Lung (tissue), 11 donors: ENCODE measurements at regions not wholly inside any gene's neighbourhood (a gene's known extent, or its start where the extent isn't known, plus 50 kb on each side); places are given as distances from the start of the nearest gene placed in this dataset.

Experiments used
- ATAC-seq: fragments of 200-7000 bp; cut with Tn5 transposase; one replicate; pipeline ENCODE4 v1.9.1; 2020; ENCODE audit warnings: moderate number of reproducible peaks; ENCODE audit not compliant: insufficient read depth, low FRiP score
- DNase-seq, 3 donors: peaks; one replicate each; pipeline ENCODE4 v3.0.0-alpha.2; 2013 to 2017
- H3K27ac ChIP-seq, 2 donors: one replicate each; pipeline ENCODE4 v1.5.1; 2013; ENCODE audit warnings: mild to moderate bottlenecking in 2 of 2, moderate library complexity in 2 of 2, control low read depth in 1 of 2, inconsistent platforms in 1 of 2, low read depth in 1 of 2, low read length in 1 of 2
- H3K27me3 ChIP-seq, 3 donors: one replicate each; pipeline ENCODE4 v1.5.1; 2013; ENCODE audit warnings: low read length in 2 of 3; ENCODE audit not compliant: control insufficient read depth in 3 of 3, insufficient read depth in 3 of 3
- H3K36me3 ChIP-seq, 4 donors: one replicate each; pipeline ENCODE4 v1.5.1; 2013; ENCODE audit warnings: low read length in 4 of 4, mild to moderate bottlenecking in 1 of 4, moderate library complexity in 1 of 4; ENCODE audit not compliant: control insufficient read depth in 4 of 4, insufficient read depth in 4 of 4
- H3K4me1 ChIP-seq, 5 donors: one replicate each; pipeline ENCODE4 v1.5.1; 2013; ENCODE audit warnings: low read length in 5 of 5, mild to moderate bottlenecking in 2 of 5, moderate library complexity in 1 of 5; ENCODE audit not compliant: control insufficient read depth in 5 of 5, insufficient read depth in 5 of 5
- H3K4me3 ChIP-seq: one replicate; pipeline ENCODE4 v1.5.1; 2013; ENCODE audit warnings: mild to moderate bottlenecking, control low read depth, moderate library complexity
- H3K9ac ChIP-seq, 2 donors: one replicate each; pipeline ENCODE4 v1.5.1; 2013; ENCODE audit warnings: low read length in 2 of 2, control low read depth in 1 of 2; ENCODE audit not compliant: insufficient read depth in 1 of 2
- H3K9me3 ChIP-seq, 4 donors: one replicate each; pipeline ENCODE4 v1.5.1; 2013; ENCODE audit warnings: low read length in 3 of 4, mild to moderate bottlenecking in 1 of 4, moderate library complexity in 1 of 4; ENCODE audit not compliant: control insufficient read depth in 4 of 4, insufficient read depth in 3 of 4
- WGBS, 2 donors: extraction: QIAGEN DNeasy Blood & Tissue Kit; methylation state at CpG; one replicate each; pipeline ENCODE4 v1.1.7; 2013; 5-methylcytosine and 5-hydroxymethylcytosine counted together
- TF ChIP-seq, protein P1 (sequence below): IDR thresholded peaks from 2 replicates; pipeline ENCODE4 v1.5.1; 2012; ENCODE audit warnings: mild to moderate bottlenecking; ENCODE audit errors: control extremely low read depth, extremely low read depth
- donor health status: control.
- donor health status: control.
- donor health status: Bipolar disorder and iron deficiency.
- donor health status: healthy.
- donor health status: DM: yes; HTN: yes; CAD: no.

DNA sequence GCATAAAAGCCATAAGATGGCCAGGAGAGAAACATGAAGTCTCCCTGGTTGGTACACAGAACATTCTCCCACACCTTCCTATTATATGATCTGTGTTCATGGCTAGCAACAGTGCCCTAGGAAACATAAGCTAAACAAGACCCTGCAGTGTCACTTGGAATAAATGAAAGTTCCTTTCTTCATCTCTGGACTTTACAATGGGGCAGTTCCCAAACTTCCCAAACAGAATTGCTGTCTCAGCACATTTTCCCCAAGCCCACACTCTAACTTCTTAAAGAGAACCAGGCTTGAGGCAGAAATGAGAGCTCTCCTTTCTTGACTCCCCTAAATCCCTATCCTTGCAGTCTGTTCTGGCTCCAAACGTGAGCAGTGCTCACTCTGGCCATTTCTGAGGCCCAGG, 173.2 kb upstream of the CREB1 start:
- H3K4me1 ChIP-seq: no peaks in the 10 kb centered on the region
- H3K9me3 ChIP-seq: no peaks in the 10 kb centered on the region
- no peak overlapping the region for H3K9ac ChIP-seq
- H3K27ac ChIP-seq: no peak overlapping the region
- H3K27me3 ChIP-seq: no peaks in the 10 kb centered on the region
- ATAC-seq (no peak), DNase-seq (no peak)
- WGBS, 2 donors: 68 to 72% methylated on average over 1 of the region's 1 CpG
- no peak overlapping the region for H3K4me3 ChIP-seq
- TF ChIP-seq, protein P1, sequence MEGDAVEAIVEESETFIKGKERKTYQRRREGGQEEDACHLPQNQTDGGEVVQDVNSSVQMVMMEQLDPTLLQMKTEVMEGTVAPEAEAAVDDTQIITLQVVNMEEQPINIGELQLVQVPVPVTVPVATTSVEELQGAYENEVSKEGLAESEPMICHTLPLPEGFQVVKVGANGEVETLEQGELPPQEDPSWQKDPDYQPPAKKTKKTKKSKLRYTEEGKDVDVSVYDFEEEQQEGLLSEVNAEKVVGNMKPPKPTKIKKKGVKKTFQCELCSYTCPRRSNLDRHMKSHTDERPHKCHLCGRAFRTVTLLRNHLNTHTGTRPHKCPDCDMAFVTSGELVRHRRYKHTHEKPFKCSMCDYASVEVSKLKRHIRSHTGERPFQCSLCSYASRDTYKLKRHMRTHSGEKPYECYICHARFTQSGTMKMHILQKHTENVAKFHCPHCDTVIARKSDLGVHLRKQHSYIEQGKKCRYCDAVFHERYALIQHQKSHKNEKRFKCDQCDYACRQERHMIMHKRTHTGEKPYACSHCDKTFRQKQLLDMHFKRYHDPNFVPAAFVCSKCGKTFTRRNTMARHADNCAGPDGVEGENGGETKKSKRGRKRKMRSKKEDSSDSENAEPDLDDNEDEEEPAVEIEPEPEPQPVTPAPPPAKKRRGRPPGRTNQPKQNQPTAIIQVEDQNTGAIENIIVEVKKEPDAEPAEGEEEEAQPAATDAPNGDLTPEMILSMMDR: no peak
- H3K36me3 ChIP-seq: no peaks in the 10 kb centered on the region

DNA sequence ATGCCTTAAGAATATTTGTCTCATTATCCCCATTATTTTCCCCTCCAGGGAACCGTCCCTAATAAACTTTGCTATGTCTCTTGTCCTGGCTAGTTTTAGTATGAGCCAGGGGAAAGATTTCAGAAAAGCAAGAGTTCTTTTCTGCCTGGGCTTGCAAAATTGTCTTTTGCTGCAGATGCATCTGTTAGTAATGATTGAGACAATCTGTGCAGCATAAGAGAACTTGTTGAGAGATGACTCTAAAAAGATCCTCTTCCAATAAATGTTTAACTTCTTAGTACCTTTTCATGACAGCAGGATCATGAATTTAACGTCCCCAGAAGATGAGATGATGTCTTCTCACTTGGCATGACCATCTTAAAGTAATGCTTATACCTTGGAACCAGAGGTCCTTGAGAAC, 172.5 kb upstream of the CREB1 start:
- no peak for ATAC-seq

DNA sequence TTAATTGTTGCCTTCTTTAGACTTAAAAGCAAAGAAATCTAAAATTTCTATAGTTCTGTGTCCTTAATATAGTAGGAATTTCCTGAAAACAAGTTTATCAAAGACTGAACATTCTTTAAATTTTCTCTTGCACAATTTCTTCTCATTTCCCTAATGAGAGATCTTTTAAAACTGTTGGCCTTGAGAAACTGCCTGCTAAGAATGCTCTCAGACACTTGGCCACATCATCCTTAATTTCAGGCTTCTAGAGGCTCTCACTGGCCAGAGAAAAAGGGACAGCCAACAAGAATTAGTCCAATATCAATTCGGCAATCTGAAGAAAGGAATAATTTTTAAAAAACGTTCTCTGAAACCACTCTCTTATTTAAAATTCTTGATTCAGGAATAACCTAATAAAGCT, 167.0 kb upstream of the CREB1 start:
- no peak overlapping the region for H3K4me3 ChIP-seq
- WGBS, 2 donors: 80 to 97% methylated on average over 2 of the region's 2 CpGs
- H3K9ac ChIP-seq: no peak overlapping the region
- no peaks in the 10 kb centered on the region for H3K4me1 ChIP-seq
- TF ChIP-seq, protein P1: no peak
- H3K36me3 ChIP-seq: no peaks in the 10 kb centered on the region
- no peak for ATAC-seq
- no peak for DNase-seq
- no peak overlapping the region for H3K27ac ChIP-seq
- H3K9me3 ChIP-seq: no peaks in the 10 kb centered on the region
- H3K27me3 ChIP-seq: no peaks in the 10 kb centered on the region

More for the DNA sequence above, 172.5 kb upstream of the CREB1 start:
- no peaks in the 10 kb centered on the region for H3K36me3 ChIP-seq
- WGBS, 2 donors: 87 to 93% methylated on average over 2 of the region's 2 CpGs
- TF ChIP-seq, protein P1: no peak
- no peak for DNase-seq
- H3K27me3 ChIP-seq: no peaks in the 10 kb centered on the region
- no peaks in the 10 kb centered on the region for H3K9me3 ChIP-seq
- H3K27ac ChIP-seq: no peak overlapping the region
- no peak overlapping the region for H3K9ac ChIP-seq
- no peaks in the 10 kb centered on the region for H3K4me1 ChIP-seq
- no peak overlapping the region for H3K4me3 ChIP-seq

DNA sequence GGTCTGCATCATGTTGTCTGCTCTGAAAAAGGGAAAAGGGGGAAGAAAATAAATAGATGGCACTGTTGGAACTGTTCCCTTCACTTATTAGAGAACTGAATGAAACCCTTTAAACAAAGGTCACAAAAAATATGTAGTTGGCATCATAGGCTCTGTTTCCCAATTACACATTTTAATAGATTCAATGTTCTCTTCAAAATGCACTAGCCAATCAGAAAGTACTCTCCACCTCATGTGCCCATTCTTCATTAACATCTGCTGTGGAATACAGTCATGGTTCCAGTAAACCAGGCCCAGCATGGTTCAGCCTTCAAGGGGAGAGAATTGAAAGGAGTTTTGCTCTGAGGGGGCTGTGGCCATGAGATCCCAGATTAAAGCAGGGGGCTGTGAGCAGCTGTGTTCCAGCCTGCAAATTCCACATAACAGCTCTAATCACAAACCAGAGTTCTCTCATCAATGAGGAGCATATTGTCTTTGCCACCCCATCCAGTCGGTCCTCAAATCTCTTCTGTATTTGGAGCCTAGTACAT, 165.9 kb upstream of the CREB1 start:
- TF ChIP-seq, protein P1: no peak
- Histone ChIP-seq H3K4me1 (no peaks in the 10 kb centered on the region), H3K9ac (no peak overlapping the region), H3K4me3 (no peak overlapping the region), H3K27ac (no peak overlapping the region), H3K27me3 (no peaks in the 10 kb centered on the region), H3K9me3 (no peaks in the 10 kb centered on the region), H3K36me3 (no peaks in the 10 kb centered on the region)
- DNase-seq: no peak
- 85 to 92% methylated on average over 1 of the region's 1 CpG for WGBS, 2 donors
- ATAC-seq: no peak
